GM18861 (cell line): ENCODE measurements at regions not wholly inside any gene's neighbourhood (a gene's known extent, or its start where the extent isn't known, plus 50 kb on each side); places are given as distances from the start of the nearest gene placed in this dataset.
"Not testable (repeated sequence)": the region's sequence is repeated elsewhere in the genome, so short reads cannot be mapped to it uniquely, and the experiment has no call there.

Experiments
- ATAC-seq: cut with Tn5 transposase; IDR thresholded peaks from one replicate; pipeline ENCODE4 v1.9.1; 2021; ENCODE audit not compliant: unreplicated experiment

DNA sequence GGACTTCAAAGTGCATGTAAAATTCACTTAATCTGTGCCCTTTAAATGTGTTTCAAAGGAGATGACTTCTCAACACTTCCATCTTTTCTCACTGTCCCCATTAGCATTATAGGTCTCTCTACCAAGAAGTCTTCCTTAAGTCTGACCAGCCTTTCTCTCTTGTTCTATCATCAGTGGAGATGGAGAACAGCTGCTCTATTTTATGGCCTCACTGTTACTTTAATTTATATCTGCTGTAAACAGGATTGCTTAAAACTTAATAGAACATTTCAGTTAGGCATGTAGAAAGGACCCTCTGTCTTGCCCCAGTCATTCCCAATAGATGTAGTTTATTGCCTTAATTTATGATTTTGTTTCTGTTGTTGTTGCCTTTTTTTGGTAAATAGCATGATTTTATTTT, 86.0 kb upstream of the CDC42EP3 start:
- not testable (repeated sequence) for ATAC-seq

DNA sequence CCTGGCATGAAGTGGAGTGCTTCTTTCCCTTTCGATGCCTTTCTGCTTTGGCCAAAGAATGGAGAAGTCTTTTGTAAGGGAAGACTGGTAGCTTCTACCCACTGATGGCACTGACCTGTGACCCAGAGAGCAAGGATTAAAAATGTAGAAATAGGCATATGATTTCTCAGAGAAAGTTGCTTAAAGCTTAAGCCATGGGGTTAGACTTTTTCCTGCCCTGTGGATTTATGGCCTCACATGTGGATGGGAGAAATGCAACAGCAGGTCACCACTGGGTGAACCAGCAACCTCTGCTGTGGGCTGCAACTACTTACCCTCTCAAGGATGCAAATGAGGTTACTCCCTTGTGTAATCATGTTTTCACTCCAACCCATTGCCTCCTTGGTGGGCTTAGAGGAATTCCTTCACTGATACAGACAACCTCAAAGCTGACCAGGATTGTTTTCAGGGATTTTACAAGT, 86.7 kb upstream of the CDC42EP3 start:
- not testable (repeated sequence) for ATAC-seq

DNA sequence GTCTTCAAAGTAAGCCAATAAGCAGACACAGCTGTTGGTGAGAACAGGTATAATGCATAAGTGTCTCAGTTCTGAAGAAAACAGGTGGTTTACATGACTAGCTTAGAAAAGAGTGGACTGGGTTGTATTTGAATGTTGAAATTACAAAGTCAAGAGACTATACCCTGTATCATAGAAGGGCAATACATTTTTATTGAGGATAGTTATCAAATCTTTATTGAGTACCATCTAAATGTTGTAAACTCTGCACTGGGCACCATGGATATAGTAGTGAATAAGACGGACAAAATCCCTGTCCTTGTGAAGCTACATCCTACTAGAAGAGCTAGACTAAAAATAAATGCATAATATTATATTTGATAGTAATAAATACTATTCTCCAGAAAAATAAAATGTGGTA, 88.5 kb upstream of the CDC42EP3 start:
- not testable (repeated sequence) for ATAC-seq

DNA sequence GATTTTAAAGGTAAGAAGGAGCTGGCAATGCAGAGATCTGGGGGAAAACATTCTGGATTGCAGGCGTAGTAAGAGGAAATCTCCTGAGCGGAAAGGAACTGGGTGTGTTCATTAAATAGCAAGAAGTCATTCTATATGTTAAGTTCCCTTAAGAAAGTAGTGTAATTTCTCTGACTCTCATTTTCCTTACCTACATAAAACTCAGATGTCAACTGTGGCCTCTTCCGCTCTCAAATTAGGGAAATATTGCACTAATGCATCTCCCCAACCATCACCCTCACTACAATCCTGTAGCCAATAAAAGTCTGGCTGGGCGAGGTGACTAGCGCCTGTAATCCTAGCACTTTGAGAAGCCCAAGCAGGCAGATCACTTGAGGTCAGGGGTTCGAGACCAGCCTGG, 89.0 kb upstream of the CDC42EP3 start:
- no peak for ATAC-seq

DNA sequence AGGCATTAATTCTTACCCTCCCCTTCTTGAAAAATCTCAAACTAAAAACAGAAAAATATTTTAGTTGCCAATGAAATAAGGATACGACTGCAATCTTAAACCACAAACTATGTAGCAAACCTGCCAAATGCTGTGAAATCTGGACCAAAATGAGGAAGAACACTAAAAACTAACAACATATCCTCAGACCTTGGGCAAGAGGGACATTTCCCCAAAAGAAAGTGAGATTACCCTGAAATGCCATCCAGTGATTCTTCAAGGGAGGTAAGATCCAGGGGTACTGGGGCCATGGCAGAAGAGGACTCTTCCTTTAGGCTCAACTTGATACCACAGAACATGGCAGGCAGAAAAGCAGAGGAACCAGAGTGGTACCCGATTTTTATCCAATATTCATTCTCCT, 90.8 kb upstream of the CDC42EP3 start:
- not testable (repeated sequence) for ATAC-seq

DNA sequence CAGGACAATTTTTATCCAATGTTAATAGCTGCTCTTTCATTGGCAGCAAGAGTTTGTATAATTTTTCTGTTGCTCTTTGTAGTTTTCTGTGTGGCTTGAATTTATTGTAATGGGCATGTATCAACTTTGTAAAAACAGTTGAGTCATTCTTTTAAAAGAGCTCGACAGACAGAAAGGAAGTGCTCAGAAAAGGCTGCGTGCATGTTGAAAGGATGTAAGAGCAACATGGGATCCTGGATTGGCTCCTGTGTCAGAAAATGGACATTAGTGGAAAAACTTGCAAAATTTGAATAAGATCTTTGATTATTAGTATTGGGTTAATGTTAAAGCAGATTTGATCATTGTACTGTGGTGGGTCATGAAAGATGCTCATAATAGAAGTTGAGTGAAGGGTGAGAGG, 93.3 kb upstream of the CDC42EP3 start:
- no peak for ATAC-seq

DNA sequence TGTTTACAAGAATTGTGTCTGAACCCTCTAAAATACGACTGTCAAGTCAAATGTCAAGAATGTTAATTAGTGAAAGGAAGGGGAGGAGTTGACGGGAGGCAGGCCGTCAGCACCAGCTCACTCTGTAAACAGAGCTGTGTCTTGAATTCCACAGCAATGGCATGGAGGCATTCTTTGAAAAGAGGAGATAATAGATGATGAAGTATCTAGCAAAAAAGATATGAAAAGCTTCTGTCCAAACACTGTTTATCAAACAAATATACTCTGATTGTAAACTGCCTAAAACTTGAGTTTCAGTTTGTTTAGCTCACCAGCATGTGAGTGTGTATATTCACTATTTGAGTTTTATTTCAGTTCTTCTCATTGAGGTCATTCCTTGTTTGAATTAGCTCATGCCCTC, 94.7 kb upstream of the CDC42EP3 start:
- no peak for ATAC-seq

DNA sequence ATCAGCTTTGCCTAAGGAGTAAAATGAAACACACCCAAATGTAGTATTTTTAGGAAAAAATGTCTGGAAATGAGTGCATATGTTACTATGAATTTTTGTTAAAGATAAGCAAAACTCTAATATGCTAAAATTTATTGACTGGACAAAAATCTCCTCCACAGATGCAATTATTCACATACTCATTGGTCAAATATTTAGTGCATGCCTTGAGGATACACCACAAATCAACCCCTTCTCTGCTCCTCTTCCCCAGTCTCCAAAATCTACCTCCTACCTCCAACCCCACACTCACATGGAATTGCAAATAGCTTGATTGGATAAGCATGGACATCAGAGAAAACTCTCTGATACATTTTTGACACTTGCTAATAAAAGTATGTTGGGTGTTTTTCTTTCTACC, 95.6 kb upstream of the CDC42EP3 start:
- ATAC-seq = no peak

DNA sequence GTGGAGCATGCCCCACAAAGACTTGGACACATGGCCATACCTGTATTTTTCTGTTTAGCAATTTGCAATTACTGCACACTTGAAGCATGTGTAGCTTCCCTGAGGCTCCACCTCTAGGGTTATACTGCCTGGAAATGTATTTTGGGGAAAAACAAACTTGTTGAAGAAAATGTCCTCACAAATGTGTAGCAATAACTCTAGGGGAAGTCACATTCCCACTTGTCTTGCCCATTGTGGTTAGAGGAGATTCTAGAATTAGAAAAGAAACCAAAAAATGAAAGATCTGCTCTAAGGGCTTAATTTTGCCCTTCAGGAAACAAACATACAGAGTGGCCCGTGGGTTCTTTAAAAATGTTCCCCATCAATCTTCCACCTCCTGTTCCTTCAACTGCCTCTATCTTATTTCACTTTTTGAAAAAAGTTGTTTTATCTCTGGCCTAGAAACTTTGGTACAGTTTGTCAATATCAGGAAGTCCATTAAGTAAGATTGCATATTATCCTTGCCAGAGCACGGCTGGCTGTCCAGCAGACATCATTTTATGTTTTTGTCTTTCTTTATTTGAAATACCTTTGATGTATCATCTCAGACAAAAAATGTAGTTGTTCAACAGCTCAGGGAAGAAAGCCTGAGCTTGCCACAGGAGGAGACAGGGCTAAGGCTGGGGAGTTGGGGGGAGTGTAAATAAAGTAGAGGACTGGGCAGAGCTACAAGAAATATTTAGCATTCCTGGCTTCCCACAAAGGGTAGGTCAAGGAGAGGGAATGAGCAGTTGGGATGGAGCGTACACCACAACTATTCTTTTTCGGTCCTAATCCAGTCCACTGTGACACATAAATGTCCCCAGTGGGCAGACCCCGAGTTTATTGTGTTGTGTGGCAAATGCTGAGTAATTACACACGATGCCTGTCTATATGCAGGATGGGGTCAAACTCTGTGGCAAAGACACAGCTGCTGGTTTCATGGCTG, 96.8 kb upstream of the CDC42EP3 start:
- no peak for ATAC-seq

DNA sequence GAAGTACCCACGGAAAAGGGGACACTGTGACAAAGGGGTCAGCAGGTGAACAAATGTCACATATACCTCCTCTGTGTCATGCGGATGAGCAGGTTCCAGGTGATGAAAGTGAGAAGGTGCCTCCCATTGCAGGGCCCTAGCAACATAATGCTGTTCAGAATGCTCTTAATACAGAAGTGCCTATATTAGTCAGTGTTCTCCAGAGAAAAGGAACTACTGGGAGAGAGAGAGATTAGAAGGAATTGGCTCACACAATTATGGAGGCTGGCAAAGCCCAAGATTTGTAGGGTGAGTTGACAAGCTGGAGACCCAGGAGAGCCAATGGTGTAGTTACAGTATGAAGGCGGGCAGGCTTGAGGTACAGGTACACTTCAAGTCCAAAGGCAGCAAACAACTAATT, 98.1 kb upstream of the CDC42EP3 start:
- no peak for ATAC-seq

DNA sequence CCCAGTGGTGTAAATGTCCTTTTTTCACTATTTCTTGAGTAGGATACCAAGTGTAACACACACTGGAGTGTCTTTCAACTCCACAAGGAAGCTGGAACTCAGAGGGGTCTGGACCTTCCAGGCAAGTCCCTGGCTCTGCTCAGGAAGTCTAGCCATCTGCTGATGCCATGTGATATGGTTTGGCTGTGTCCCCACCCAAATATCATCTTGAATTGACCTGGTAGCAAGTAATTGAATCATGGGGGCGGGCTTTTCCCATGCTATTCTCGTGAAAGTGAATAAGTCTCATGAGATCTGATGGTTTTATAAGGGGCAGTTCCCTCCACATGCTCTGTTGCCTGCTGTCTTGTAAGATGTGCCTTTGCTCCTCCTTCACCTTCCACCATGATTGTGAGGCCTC, 99.4 kb upstream of the CDC42EP3 start:
- ATAC-seq = no peak

DNA sequence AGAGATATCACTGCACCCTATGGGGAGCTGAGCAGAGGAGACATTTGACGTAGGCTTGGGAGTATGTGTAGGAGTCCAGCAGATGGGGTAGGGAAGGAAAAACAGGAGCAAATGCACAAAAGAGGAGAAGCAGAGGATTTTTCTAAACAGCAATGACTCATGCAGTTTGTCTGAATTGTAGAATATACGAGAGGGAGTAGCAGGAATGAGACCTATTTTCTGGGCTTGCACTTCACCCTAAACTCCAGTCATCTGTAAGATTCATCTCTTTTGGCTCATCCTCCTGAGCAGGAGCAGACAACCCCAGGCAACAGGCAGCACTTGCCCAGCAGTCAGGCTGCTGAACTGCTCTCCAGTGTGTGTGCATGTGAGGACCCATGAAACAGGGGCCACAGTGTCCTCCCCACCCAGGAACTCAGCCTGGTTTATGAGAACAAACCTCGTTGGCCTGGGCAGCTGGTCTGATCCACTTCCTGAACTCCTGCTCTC, 100.2 kb upstream of the CDC42EP3 start:
- ATAC-seq = no peak

DNA sequence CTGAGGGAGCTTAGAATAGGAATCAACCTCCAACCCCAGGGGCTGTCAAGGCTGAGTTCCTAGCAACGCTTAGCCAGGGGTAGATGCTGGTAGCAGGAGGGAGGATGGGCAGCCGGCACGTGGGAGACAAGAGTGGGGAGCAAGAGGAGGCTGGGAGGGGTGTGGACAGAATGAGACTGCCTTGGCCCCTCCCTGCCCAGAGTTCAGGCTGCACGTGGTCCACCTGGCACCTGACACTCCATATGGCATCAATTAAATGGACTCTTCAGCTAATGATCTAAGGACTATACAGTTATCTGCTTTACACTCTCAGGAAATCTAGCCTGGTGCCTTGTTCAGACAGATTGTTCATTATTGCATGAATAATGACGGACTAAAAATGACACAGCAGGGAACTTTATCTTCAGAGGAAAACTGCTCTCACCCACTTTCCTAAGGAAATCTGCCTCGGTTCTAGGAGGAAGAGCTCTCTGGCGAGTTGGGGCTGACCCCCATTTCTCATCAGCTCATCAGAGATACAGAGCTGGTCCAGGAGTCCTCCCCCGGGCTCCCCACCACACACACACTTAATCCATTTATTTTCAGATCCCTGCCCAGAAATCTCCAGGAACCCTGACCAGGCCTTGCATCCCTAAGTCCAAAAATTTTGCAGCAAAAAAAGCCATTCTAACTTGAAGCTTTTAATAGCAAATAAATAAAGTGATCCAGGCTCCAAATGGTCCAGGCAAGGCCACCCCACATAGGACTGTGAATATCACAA, 102.1 kb upstream of the CDC42EP3 start:
- ATAC-seq = no peak

DNA sequence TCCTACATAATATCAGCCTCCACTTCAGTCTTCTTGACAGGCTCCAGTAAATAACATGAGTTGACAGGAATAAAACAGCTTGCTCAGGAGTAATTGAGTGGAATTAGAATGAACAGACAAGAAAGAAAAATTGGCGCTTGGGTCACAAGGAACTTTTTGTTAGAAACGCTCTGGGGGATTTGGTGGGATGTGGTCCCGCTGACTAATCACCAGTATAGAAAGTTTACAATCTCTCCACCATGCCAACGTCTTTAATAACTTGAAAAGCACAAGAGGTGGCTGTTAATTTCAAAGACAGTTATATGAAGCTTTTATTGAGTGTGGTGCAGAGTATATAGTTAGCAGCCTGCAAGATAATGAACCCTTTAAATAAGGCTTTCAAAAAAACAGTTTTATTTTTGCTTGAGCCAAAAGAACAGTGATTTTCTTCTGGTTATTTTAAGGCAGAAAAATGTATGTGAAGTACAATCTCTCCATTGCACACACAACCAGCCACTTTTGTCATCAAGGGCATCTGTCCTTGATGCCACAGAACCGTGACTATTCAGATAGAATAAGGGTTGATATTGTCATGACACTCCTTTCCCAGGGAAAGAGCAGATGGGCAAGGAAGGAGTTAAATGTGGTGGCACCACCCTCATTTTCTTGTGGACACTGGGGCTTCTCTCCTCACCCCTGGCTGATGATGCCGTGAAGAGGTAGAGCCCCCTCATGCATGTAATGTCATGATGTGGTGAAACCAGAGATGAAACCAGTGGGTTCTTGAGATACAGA, 102.9 kb upstream of the CDC42EP3 start:
- ATAC-seq = not testable (repeated sequence)

DNA sequence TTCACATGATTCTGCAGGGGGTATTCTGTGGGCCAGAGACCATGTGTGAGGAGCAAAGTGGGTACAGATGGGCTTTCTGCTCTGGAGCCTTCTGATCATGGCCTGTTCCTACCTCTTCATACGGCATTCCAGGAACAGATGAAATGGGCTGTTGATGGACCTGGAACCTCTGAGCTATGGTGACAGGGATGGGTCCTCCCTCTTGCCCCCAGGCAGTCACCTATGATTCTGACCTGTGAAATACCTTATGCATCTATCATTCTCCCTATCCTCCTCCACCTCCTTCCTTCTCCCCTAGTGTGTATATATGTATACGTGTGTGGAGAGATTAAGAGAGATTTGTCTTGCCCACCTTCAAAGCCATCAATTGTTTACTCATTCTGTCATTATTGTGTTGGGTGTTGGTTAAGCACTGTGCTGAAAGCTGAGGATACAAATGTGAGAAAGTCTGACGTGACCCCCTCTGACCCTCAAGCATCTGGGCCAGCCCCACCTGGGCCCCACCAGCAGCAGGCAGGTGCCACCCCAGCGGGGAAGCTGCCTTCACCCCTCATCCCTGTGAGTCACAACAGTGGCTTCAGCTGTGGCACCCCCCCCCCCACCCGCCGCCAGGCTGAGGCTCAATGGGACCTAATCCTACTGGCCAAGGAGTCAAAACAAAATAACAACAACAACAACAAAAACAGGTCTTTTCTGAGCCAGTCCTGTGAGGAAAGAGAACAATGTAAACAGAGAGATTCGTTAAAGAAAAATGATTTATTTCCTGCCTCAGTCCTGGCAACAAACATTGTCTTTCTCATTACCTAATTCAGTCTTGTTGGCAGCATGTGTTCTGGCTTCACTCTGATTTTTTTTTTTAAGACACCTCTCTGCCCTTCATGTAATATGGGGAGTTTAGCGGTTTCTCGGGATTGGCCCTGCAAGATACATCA, 103.8 kb upstream of the CDC42EP3 start:
- ATAC-seq = no peak

DNA sequence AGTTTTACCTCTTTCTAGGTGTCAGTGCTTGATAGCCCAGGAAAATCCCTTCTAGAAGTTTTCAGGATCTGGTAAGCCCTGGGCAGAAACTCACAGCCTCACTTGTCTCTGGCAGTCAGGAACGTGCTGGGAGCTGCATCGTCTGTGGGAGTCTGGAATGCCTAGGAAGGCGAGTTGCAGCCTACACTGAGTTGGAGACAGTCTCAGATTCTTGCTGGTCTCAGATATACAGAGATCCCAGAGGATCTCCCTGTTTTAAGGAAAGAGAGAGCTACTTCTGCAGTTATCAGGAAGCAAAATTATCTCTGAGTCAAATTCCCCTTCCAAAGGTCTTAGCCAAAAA, 104.4 kb upstream of the CDC42EP3 start:
- no peak for ATAC-seq

DNA sequence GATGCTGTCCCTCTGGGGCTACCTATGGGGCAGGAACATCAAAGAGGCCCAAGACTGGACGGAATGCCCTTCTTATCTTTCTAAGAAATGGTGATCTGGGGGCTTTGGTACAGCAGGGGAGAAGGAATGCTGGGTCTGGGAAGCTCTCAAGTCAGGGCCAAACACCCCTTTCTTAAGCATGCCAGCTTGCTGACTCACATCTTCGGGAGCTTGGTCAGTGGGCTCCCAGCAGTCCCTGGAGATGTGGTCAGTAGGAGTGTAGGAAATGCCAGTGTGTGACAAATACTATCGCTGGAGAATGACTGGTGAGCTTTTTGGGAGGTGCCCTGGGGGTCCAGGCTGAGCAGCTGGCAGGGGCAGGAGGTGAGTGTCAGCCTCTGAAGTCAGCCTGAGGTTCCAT, 105.0 kb upstream of the CDC42EP3 start:
- no peak for ATAC-seq

DNA sequence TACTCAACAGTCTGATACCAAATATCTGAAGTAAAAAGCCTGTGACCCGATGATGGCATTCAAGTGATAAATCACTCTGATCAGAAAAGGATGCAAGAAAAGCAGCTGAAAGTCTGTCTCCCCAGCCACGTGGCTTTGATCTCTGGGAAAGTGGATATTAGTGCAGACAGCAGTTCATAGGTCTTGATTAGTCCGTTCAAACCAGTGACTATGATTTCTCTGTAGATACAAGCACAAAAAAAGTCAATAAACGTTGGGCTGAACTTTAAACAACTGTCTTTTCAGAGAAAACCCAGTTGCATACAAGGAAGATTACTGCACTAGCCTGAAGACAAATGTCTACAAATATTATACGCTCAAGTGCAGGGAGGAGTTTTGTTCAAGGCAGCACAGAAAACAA, 107.7 kb upstream of the CDC42EP3 start:
- ATAC-seq = no peak

DNA sequence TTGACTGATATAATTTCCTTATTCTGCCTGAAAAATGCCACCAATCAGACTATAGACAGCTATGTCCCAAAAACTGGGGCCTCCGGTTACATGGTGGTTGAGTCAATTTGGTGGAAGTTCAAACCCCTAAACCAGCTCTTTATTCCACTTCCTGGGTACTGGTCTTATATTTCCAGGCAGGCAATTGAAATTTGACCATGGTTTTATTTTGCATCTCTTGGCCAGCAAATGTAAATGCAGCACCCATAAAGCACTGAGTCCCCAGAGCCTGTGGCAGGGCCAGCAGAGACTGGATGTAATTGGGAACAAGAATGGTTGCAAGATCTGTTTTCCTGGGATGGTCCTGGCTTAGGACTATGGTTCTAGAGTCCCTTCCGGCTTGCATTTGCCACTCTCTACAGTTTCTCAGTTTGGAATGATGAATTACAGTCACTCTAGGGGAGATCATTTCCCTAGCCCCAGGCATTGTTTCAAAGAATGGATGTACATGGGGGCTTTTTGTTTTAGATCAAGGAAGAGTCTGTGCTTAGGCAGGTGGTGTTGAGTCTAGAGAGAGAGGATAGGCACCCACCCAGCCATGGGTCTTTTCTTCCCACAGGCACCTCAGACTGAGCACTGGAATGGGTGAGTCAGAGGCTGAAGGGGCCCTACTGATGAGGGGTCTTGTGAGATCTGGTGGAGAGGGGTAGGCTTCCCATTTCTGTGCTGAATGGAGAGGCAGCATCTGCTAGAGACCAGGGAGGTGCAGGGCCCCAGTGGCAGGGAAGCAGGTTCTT, 108.4 kb upstream of the CDC42EP3 start:
- no peak for ATAC-seq

DNA sequence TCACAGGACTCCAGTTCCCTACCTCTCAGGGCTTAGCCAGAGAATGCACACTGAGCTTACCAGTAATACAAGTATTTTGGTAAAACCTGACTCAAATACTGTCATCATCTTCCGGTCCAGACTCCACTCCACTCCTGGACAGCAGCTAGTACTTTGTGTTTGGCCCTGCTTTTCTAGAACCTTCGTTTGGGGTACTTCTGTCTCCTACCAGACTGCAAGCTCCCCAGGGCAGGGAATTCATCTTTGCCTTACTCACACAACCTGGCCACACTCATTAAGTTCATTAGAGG, 108.9 kb upstream of the CDC42EP3 start:
- no peak for ATAC-seq
